GM21576 (cell line): ENCODE measurements at regions not wholly inside any gene's neighbourhood (a gene's known extent, or its start where the extent isn't known, plus 50 kb on each side); places are given as distances from the start of the nearest gene placed in this dataset.
"Not testable (repeated sequence)": the region's sequence is repeated elsewhere in the genome, so short reads cannot be mapped to it uniquely, and the experiment has no call there.

ENCODE experiments used
- ATAC-seq: cut with Tn5 transposase; IDR thresholded peaks from one replicate; pipeline ENCODE4 v1.9.1; 2021; ENCODE audit warnings: mild to moderate bottlenecking, moderate library complexity; ENCODE audit not compliant: unreplicated experiment

- ATAC-seq: no peak
Measured at GRCh38 chr7:15143936-15144335, 241.4 kb upstream of the DGKB start.

- no peak for ATAC-seq
Measured at GRCh38 chr7:15143121-15143520, 240.6 kb upstream of the DGKB start.

- ATAC-seq: no peak
Measured at GRCh38 chr7:15140431-15140830, 237.9 kb upstream of the DGKB start.

- no peak for ATAC-seq
Measured at GRCh38 chr7:15131661-15132060, 229.1 kb upstream of the DGKB start.

- no peak for ATAC-seq
Measured at GRCh38 chr7:15130666-15131541, 228.4 kb upstream of the DGKB start.

GRCh38 chr7:15128716-15129115, 226.2 kb upstream of the DGKB start:
- ATAC-seq: no peak

- ATAC-seq: not testable (repeated sequence)
Measured at GRCh38 chr7:15126653-15127052, 224.1 kb upstream of the DGKB start.

GRCh38 chr7:15123901-15124300, 221.3 kb upstream of the DGKB start:
- no peak for ATAC-seq

- no peak for ATAC-seq
Measured at GRCh38 chr7:15113752-15114151, 211.2 kb upstream of the DGKB start.

- no peak for ATAC-seq
Measured at GRCh38 chr7:15105711-15106110, 203.2 kb upstream of the DGKB start.

- no peak for ATAC-seq
Measured at GRCh38 chr7:15104411-15105092, 202.0 kb upstream of the DGKB start.

GRCh38 chr7:15099074-15099473, 196.5 kb upstream of the DGKB start:
- no peak for ATAC-seq

GRCh38 chr7:15096853-15097252, 194.3 kb upstream of the DGKB start:
- ATAC-seq: no peak

- ATAC-seq: no peak
Measured at GRCh38 chr7:15094989-15095388, 192.4 kb upstream of the DGKB start.

- no peak for ATAC-seq
Measured at GRCh38 chr7:15087771-15088170, 185.2 kb upstream of the DGKB start.

GRCh38 chr7:15086862-15087261, 184.3 kb upstream of the DGKB start:
- no peak for ATAC-seq

- ATAC-seq: no peak
Measured at GRCh38 chr7:15086131-15086611, 183.6 kb upstream of the DGKB start.

- no peak for ATAC-seq
Measured at GRCh38 chr7:15085366-15085765, 182.8 kb upstream of the DGKB start.

GRCh38 chr7:15084368-15084767, 181.8 kb upstream of the DGKB start:
- no peak for ATAC-seq

- ATAC-seq: no peak
Measured at GRCh38 chr7:15081891-15082290, 179.3 kb upstream of the DGKB start.

GRCh38 chr7:15073301-15073700, 170.8 kb upstream of the DGKB start:
- no peak for ATAC-seq

GRCh38 chr7:15068324-15068723, 165.8 kb upstream of the DGKB start:
- no peak for ATAC-seq
